IPS-18a (cell line): ENCODE measurements at regions not wholly inside any gene's neighbourhood (a gene's known extent, or its start where the extent isn't known, plus 50 kb on each side); places are given as distances from the start of the nearest gene placed in this dataset.
"Not testable (repeated sequence)": the region's sequence is repeated elsewhere in the genome, so short reads cannot be mapped to it uniquely, and the experiment has no call there.

ENCODE experiments used
- H3K27ac ChIP-seq: one replicate; pipeline ENCODE4 v1.5.1; 2013; ENCODE audit warnings: low read length
- H3K27me3 ChIP-seq: one replicate; pipeline ENCODE4 v1.6.1; 2013; ENCODE audit warnings: mild to moderate bottlenecking, low read length; ENCODE audit not compliant: control insufficient read depth, insufficient read depth
- H3K36me3 ChIP-seq: one replicate; pipeline ENCODE4 v1.6.1; 2013; ENCODE audit warnings: low read depth, low read length; ENCODE audit not compliant: control insufficient read depth
- H3K4me1 ChIP-seq: one replicate; pipeline ENCODE4 v1.6.1; 2013; ENCODE audit warnings: low read depth, low read length; ENCODE audit not compliant: control insufficient read depth
- H3K4me3 ChIP-seq: one replicate; pipeline ENCODE4 v1.5.1; 2013; ENCODE audit warnings: low read length
- H3K9ac ChIP-seq: one replicate; pipeline ENCODE4 v1.6.1; 2013; ENCODE audit warnings: mild to moderate bottlenecking, low read length, moderate library complexity
- H3K9me3 ChIP-seq: one replicate; pipeline ENCODE4 v1.6.1; 2013; ENCODE audit warnings: low read depth, low read length; ENCODE audit not compliant: control insufficient read depth

DNA sequence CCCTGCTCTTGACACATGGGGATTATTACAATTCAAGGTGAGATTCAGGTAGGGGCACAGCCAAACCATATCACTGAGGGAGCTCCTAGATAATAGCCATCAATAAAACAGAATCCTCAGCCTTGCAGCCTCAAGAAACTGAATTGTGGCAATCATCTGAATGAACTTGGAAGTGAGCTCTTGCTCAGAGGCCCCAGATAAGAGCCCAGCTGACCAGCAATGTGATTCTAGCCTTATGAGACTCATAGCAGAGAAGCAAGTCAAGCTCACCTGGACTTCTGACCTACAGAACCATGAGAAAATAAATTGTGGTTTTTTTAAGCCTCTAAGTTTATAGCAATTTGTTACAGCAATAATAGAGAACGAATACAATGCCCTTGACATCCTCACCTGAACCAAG, 302.5 kb downstream of the LTN1 start:
- H3K27me3 ChIP-seq: no peaks in the 10 kb centered on the region
- no peak overlapping the region for H3K27ac ChIP-seq
- no peaks in the 10 kb centered on the region for H3K9me3 ChIP-seq
- no peak overlapping the region for H3K4me3 ChIP-seq
- no peaks in the 10 kb centered on the region for H3K36me3 ChIP-seq
- H3K9ac ChIP-seq: no peak overlapping the region
- peaks cover 3% of the 10 kb centered on the region for H3K4me1 ChIP-seq

DNA sequence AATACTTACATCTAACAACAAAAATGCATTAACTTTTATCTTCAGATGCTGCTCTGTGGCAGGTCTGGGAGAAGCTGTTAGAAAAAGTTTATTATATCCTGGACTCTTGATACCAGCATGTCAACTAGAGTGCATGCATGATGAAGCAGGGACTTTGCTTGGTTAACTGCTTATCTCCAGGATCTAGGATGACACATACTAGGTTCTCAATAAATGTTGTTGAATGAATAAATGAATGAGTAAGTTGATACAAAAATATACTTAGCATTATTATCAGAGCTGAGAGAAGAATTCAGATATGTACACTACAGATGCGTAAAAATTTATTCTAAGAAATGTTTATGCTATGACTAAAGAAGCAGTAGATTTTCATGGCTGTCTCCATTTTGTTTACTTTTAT, 304.3 kb downstream of the LTN1 start:
- H3K27ac ChIP-seq: no peak overlapping the region
- peaks cover 3% of the 10 kb centered on the region for H3K4me1 ChIP-seq
- no peaks in the 10 kb centered on the region for H3K36me3 ChIP-seq
- H3K4me3 ChIP-seq: no peak overlapping the region
- H3K27me3 ChIP-seq: no peaks in the 10 kb centered on the region
- no peaks in the 10 kb centered on the region for H3K9me3 ChIP-seq
- no peak overlapping the region for H3K9ac ChIP-seq

DNA sequence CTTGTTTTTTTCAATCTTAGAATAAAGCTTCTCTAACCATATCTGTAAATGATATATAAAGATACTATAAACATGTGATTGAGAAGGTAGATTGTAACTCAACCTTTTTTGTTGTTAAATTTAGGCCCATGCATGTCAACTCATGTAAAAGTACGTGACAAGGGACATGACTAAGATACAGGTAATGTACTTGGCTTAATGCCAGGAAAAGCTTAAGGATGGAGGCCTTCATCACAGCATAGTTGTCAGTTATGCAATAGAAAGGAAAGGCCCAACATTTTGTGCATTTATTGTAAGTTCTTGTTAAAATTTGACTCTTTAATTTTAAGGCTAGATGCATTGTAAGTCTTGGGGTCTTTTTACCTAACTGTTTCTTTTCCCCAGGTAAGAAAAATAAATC, 305.1 kb downstream of the LTN1 start:
- H3K27me3 ChIP-seq: no peaks in the 10 kb centered on the region
- H3K27ac ChIP-seq: no peak overlapping the region
- H3K4me1 ChIP-seq: peaks cover 3% of the 10 kb centered on the region
- no peaks in the 10 kb centered on the region for H3K9me3 ChIP-seq
- no peak overlapping the region for H3K9ac ChIP-seq
- H3K4me3 ChIP-seq: no peak overlapping the region
- no peaks in the 10 kb centered on the region for H3K36me3 ChIP-seq

DNA sequence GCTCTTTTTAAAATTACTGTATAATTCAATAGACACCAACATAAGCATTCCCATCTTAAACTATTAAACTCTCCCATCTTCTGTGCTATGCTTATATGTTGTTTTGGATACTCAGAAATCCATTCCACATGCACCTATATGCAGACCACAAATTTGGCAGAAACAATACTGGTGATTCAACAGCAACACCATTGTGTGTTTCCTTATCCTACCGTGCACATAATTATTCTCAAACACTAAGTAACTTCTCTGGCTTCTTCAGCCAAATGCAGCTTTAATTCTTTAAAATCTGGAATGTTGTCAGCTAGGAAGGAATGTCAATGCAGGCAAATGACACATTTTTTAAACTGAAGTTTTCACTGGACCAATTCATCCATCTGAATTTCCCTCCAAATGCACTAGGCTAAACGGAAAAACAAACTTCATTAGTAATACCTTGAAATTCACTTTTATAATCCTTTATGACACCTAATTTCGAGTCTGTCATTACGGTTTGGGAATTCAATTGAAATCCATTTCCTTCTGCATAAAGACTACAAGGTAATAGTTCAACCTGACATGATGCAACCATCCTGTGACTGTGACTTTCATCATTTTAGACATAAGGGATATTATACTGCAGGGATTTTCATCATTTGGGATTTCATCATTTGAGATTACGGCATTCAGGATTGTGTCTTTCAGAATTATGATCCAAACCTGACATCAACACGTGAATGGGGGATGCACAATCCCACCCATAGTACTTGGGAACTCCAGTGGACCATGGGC, 308.5 kb downstream of the LTN1 start:
- Histone ChIP-seq H3K9ac (no peak overlapping the region), H3K9me3 (no peaks in the 10 kb centered on the region), H3K27ac (no peak overlapping the region)

DNA sequence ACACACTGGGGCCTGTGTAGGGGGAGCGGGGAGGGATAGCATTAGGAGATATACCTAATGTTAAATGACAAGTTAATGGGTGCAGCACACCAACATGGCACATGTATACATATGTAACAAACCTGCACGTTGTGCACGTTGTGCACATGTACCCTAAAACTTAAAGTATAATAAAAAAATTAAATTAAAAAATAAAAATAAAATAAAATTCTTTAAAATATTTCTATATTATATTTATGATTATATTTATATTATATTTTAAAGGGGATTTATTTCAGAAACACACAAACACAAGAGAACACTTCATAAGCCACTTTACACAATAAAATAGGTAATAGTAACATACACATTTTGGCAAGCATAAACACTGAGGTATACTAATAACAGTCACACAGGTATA, 309.8 kb downstream of the LTN1 start:
- H3K4me3 ChIP-seq, H3K9me3 ChIP-seq, H3K27ac ChIP-seq, H3K9ac ChIP-seq, H3K36me3 ChIP-seq, H3K27me3 ChIP-seq, H3K4me1 ChIP-seq: not testable (repeated sequence)

More for the DNA sequence above, 308.5 kb downstream of the LTN1 start:
- H3K4me3 ChIP-seq: no peak overlapping the region
- H3K27me3 ChIP-seq: no peaks in the 10 kb centered on the region
- H3K36me3 ChIP-seq: no peaks in the 10 kb centered on the region
- no peaks in the 10 kb centered on the region for H3K4me1 ChIP-seq

DNA sequence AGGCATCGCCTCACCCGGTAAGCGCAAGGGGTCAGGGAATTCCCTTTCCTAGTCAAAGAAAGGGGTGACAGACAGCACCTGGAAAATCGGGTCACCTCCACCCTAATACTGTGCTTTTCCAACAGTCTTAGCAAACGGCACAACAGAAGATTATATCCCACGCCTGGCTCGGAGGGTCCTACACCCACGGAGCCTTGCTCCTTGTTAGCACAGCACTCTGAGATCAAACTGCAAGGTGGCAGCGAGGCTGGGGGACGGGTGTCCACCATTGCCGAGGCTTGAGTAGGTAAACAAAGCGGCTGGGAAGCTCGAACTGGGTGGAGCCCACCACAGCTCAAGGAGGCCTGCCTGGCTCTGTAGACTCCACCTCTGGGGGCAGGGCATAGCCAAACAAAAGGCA, 315.6 kb downstream of the LTN1 start:
- H3K9ac ChIP-seq, H3K4me3 ChIP-seq, H3K27me3 ChIP-seq, H3K27ac ChIP-seq, H3K4me1 ChIP-seq, H3K9me3 ChIP-seq, H3K36me3 ChIP-seq: not testable (repeated sequence)

DNA sequence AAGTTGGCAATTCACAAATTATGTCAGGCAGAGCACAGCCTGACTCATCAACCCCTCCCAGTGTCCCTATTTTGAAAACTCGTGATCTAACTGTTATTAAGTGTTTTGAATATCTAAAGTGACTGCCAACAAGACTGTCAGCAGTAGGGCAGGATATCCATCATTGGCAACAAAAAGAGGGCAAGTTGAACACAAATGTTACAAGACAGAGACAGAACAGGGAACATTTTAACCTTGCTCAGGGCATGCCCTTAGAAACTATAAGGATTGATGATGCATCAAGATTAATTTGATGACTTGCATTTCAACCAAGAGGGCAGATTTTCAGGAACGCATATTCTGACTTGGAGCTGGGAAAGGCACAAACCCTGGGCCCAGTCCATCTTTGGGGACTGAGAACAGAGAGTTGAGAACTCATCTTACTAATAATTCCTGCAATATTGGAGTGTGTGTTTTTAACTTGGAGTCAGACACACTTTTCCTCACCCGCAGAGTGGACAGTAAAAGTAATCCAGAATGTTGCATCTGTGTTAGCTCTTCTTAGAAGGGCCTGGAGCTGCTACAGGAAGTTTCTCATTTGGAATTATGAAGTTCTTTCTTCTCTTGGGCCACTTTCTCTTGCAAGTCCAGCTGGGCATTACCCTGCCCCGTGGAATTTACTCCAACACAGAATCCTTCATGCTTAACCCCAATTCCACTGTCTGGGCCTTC, 317.2 kb downstream of the LTN1 start:
- Histone ChIP-seq H3K4me3 (no peak overlapping the region), H3K9me3 (no peaks in the 10 kb centered on the region), H3K4me1 (no peaks in the 10 kb centered on the region), H3K27ac (no peak overlapping the region), H3K9ac (no peak overlapping the region), H3K27me3 (no peaks in the 10 kb centered on the region), H3K36me3 (no peaks in the 10 kb centered on the region)

DNA sequence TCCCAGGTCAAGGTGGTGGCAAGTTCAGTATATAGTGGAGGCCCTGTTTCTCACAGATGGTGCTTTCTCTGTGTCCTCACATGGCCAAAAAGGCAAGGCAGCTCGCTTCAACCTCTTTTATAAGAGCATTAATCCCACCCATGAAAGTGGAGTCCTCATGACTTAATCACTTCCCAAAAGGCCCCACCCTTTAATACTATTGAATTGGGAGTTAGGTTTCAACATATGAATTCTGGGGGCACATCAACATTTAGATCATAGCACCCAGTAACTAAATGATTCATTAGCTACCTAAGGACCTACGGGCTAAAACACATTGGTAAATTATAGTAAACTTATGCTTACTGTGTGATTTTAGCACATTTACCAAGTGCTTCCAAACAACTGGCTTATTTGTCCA, 317.9 kb downstream of the LTN1 start:
- no peaks in the 10 kb centered on the region for H3K9me3 ChIP-seq
- H3K36me3 ChIP-seq: no peaks in the 10 kb centered on the region
- no peak overlapping the region for H3K9ac ChIP-seq
- H3K27ac ChIP-seq: no peak overlapping the region
- no peaks in the 10 kb centered on the region for H3K27me3 ChIP-seq
- H3K4me1 ChIP-seq: no peaks in the 10 kb centered on the region
- H3K4me3 ChIP-seq: no peak overlapping the region

DNA sequence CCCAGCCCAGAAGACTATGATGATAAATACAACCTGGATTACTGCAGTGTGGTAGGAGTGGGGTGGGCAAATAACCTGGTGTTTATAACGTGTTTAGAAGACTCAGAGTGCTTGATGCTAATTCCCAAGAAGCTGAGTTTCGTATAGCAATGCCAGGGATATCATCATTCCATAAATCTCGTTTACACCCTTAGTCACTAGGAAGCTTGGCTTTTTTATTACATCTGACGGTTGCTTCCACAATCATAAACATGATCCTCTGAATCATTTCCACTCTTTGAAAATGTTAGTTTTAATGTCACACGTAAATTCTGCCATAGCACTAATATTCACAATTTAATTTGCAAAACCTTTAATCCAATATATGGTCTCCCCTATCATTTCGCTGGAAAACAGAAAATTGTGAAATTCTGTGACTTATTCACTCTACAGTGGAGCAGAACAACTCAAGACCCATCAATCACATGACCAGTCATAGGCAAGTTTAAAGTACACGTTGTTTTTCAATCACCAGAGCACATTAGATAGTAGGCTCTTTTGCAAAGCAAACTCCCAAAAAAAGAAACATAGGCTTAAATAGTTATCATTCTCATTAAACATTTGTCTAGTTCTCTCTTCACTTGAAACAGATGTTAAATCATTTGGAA, 321.0 kb downstream of the LTN1 start:
- Histone ChIP-seq H3K36me3 (no peaks in the 10 kb centered on the region), H3K9me3 (no peaks in the 10 kb centered on the region), H3K27me3 (no peaks in the 10 kb centered on the region), H3K27ac (no peak overlapping the region), H3K4me1 (no peaks in the 10 kb centered on the region), H3K4me3 (no peak overlapping the region), H3K9ac (no peak overlapping the region)

DNA sequence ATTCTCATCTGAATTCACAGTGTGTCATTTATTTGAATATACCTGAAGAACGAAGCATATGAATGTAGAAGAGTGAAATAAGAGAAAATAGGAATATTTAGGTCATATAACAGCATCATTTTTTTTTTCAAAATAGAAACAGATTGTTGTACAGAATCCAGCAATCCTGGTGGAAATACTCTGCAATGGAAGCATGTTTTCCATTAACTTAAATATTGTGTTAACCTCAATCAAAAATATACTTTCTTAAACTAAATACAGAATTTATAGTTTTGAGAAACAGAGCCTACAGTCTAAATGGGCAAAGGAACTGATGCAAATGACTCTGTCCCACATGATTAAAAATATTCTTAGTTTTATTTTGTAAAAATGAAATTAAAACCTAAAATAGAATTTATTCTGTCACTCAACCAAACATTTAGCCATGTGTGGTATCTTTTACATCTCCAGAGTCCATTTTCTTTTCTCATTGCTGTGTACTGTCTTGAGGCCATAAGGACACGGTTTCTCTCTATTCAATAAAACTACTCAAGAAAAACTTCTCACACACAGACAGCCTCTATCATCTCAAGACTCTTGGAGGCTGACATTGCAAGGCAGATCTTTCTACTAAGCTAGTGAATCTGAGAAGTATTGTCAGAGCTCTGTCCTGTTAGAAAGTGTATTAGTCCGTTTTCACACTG, 322.6 kb downstream of the LTN1 start:
- H3K27ac ChIP-seq: no peak overlapping the region
- H3K9ac ChIP-seq: no peak overlapping the region

DNA sequence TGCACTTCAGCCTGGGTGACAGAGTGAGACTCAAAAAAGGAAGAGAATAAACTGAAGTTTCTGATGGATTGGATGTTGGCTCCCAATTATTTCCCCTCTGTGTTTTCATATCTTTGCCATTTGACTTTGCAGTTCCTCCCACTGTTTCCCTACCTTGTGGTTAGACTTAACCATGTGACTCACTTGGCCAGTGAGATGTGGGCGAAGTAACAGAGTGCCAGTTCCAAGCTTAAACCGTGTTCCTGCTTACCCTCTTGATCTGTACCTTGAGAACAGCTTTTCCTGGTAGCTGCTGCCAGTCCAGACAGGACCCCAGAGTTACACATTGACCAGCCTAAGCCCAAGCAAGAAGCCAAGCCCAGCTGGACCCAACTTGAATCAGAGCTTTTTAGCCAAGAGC, 323.4 kb downstream of the LTN1 start:
- Histone ChIP-seq H3K4me3 (no peak overlapping the region), H3K9me3 (no peaks in the 10 kb centered on the region)

More for the DNA sequence above, 322.6 kb downstream of the LTN1 start:
- H3K27me3 ChIP-seq: no peaks in the 10 kb centered on the region
- no peaks in the 10 kb centered on the region for H3K36me3 ChIP-seq
- H3K9me3 ChIP-seq: no peaks in the 10 kb centered on the region
- H3K4me3 ChIP-seq: no peak overlapping the region
- H3K4me1 ChIP-seq: no peaks in the 10 kb centered on the region

More for the DNA sequence above, 323.4 kb downstream of the LTN1 start:
- H3K27ac ChIP-seq: no peak overlapping the region
- no peaks in the 10 kb centered on the region for H3K27me3 ChIP-seq
- no peaks in the 10 kb centered on the region for H3K36me3 ChIP-seq
- H3K4me1 ChIP-seq: no peaks in the 10 kb centered on the region
- H3K9ac ChIP-seq: no peak overlapping the region
